GM04504 (cell line): ENCODE measurements at regions not wholly inside any gene's neighbourhood (a gene's known extent, or its start where the extent isn't known, plus 50 kb on each side); places are given as distances from the start of the nearest gene placed in this dataset.

ENCODE experiments used
- DNase-seq: peaks from one replicate; pipeline ENCODE4 v3.0.0-alpha.2; 2012; ENCODE audit warnings: low read depth

DNA sequence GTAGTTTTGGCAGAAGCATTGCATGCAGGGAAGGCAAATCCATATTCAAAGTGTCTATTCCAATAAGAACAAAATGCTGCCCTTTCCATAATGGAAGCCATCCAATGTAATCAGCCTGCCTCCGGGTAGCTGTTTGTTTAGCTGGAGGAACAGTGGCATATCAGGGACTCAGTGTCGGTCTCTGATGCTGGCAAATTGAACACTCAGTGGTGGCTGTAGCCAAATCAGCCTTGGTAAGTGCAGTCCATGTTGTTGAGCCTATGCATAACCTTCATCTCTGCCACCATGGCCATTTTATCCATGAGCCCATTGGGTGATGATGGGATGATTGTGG is 147.8 kb upstream of the MAX start:
- DNase-seq, result no peak

DNA sequence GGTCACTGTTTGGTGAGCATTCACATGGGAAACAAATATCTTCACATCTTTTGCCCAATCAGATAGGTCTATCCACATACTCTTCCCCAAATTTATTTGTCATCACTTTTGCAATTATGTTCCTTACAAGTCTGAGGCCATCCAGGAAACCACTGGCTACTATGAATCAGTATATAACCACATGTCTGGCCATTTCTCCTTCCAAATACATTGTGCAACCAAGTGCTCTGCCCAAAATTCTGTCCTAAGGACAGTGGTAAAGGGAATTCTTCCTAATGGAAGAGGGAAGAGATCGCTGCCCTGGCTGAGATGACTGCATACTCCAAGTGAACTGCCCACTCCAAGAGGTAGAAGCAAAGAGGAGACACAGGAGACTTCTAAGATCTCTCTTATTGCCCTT is 148.9 kb upstream of the MAX start:
- peak; percentile 96 for DNase-seq

DNA sequence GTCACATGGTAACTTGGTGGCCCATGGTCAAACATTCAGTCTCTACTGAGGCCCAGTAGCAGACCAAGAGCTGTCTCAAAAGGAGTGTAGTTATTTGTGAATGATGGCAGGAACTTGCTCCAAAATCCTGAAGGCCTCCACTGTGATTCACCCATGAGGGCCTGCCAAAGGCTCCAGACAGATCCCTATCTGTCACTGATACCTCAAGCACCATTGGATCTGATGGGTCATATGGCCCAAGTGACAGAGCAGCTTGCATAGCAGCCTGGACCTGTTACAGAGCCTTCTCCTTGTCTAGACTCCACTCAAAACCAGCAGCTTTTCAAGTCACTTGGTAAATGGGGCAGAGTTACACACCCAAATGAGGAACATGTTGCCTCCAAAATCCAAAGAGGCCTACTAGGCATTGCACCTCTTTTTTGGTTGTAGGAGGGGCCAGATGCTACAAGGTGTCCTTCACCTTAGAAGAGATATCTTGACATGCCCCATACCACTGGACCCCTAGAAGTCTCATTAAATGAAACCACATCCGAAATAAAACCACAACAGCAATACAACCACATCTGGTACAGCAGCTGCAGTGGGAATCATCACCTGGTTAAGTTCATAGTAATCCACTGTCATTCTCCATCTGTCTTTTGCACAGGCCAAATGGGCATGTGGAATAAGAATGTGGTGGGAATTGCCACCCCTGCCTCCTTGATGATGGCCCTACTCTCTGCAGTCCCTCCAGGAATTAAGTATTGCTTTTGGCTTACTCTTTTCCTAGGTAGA is 150.4 kb upstream of the MAX start:
- no peak for DNase-seq

DNA sequence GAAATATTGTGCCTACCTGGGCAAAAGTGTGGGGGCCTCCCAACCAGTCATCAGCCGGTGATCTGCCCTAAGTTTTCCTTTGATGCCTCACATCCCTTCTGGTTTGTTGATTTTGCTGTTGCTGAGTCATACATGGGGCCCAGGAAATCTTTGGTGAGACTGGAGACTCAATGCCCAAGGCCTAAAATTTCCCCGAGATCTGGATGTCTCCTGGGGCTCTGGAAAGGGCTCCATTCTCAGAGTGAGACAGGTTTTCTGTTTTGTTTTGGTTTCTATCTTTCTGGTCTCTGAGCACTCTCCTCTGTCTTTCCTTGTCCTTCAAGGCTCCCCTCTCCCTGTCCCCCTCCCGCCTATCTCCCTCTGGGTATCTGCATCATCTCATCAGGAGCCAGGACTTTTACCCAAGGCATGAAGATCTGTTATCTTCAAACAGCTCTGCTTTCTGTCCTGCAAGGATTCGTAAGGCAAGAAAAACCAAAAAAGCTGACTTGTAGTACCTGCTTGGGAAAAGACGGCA is 152.8 kb upstream of the MAX start:
- no peak for DNase-seq

DNA sequence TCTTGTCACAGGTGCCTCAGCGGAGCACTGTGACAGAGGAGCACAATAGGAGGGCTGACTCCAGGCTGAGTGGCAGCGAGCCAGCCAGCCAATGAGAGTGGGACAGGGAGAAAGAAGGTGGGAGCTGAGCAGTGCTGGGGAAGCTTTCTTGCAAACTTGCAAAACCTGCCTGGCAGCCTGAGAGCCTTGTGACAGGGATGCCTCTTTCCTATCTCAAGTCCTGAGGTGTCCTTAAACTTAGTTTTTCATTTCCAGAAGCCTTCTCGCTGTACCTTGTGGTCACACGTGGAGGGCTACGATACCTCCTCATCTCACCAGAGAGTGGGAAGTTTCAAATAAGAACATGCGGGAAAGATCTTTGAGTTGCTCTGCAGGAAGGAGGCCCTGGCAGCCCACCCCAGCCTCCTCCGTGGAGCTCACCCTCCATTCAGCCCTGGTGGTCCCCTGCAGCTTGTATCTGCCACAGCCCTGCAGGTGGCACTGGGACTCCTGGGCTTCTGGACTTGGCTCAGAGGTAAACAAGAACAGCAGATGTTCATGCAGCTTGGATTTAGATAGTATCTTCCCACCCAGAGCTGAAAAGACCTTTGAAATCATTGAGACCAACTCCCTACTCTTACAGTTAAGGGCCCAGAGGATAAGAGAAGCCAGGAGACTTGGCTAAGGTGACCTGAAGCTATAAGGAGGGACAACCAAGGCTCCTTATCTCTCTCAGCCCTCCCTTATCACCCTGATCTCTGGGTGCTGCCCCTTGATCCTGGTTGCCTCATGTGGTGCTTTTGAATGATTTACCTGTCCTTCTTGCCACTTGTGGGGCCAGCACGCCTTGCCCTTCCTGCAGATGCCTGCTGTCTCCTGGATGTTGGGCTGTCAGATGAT is 153.5 kb upstream of the MAX start:
- DNase-seq, result no peak

DNA sequence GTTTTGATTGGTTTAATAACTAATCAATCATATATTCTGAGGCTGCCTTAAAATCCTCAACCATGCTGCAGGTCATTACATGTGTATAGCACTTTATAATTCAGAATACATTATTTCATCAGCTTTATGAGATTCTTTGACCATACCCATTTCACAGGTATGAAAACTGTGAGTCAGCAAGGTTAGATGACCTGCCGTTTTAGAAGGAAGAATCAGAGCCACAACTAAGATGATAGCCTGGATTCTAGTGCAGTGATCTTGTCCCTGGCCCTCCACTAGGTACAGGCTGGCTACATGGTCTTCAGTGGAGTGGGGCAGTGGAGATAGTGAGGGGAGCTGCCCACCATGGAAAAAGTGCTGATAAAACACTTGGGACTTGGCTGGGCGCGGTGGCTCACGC is 154.4 kb upstream of the MAX start:
- no peak for DNase-seq

DNA sequence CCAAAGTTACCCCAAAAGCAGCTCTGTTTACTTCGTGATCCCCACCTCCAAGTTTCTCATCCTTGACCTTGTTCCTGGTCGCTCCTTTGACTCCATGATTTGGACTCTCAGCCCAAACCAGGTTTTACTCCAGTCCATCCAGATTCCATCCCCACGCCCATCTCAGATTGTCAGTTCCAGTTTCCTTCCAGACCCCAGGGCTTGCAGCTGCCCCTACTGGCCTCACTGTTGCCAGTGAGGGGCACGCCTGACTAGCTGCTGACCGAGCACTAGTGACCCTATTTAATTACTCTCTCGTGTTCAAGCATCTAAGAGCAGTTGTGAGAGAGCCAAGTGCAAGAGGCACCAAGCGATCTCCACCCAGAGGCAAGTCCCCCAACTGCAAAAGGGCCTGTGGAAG is 155.1 kb upstream of the FUT8 start:
- no peak for DNase-seq

DNA sequence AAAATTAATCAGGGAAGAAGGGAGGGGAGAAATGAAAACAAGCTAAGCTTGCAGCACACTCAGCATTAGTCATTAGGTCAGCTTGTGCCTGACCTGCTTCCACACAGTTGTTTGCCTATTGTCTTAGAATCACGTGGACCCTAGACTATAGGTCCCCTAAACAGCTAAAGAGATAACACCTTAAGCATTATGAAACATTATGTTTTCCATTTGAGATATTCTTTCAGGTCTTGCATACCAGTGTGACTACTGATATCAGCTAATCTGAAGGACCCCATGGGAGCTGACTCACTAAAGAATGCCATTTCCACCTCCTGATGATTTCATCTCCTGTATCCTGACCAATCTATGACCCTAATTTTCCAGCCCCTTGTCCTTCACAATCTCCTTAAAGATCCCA is 154.1 kb upstream of the FUT8 start:
- DNase-seq, result no peak

DNA sequence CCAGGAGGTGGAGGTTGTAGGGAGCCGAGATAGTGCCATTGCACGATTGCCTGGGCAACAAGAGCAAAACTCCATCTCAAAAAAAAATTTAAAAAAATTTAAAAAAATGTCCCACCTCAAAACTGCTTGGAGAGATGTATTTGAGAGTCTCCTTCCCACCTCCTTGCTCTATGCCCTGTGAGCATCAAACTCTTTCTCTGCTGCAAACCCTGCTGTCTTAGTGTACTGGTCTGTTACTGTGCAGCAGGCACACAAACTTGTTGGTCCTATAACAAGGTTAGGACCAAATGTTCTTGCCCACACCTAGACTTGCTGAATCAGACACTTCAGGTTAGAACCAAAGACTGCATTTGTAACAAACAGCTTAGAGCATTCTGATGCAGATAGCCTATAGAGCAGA is 153.5 kb upstream of the FUT8 start:
- no peak for DNase-seq

DNA sequence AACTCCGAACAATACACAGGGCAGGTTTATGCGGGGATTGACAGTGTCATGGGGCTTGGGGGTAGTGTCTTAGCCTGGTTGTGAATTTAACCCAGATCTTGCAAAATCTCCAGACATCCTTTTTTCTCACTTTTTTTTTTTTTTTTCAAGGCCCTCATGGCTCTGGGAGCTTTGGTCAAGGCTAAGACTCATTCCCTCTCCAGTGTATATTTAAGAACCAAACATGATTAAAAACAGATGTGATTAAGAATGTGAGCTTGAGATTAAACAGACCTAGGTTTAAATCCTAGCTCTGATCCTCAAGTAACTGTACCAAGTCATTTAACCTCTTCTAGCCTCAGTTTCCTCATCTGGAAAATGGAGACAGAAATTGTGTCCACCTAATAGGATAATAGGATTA is 151.7 kb upstream of the FUT8 start:
- peak; percentile 58 for DNase-seq

DNA sequence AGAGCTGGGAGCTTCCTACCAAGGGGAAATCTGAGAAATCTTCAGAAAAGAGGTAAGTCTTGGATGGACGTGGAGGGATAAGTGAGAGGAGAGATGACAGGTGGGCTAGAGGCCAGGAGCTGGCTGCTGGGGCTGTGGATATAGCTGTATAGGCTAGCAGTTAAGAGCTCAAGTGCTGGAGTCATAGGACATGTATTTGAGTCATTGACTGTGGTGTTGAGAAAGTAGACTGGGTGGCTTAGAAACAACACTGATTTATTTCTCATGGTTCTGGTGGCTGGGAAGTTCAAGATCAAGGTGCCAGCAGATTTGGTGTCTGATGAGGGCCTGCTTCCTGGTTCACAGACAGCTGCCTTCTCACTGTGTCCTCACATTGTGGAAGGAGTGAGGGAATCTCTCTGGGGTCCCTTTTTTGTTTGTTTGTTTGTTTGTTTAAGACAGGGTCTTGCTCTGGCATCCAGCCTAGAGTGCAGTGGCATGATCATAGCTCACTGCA is 151.1 kb upstream of the FUT8 start:
- no peak for DNase-seq

DNA sequence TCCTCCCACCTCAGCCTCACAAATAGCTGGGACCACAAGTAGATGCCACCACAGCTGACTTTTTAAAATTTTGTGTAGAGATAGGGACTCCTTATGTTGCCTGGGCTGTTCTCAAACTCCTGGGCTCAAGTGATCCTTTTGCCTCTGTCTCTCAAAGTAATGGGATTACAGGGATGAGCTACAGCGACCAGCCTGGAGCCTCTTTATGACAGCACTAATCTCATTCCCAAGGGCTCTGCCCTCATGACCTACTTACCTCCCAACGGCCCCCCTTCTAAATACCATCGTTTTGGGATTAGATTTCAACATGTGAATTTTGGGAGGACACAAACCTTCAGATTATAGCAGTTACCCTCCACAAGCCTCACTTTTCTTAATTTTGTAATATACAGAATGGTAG is 150.6 kb upstream of the FUT8 start:
- no peak for DNase-seq

DNA sequence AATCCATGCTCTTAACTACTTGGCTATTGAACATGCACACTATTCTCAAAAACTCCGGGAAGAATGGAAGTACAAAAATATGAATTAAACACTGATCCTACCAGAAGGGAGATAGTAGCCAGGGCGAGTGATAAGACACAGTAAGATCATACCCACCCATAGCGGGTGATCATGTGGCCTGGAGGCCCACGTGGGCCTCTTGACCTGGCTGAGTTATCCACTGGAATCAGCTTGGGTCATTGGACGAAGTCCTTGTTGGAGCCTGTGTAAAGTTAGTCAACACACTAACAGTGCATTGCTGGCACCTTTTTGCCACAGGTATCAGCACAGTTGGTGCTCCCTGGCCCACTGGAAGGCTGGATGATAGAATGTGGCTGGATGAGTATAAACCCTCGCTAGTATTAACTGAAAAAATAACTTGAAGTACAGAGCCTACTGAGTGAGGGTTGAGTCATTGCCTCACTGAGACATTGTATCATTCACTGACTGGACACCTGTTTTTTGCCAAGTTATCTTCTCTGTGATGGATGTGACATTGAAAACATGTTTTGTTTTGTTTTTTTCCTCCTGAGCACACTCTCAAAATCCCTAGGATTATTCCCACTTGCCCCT is 149.2 kb upstream of the FUT8 start:
- DNase-seq, result no peak

DNA sequence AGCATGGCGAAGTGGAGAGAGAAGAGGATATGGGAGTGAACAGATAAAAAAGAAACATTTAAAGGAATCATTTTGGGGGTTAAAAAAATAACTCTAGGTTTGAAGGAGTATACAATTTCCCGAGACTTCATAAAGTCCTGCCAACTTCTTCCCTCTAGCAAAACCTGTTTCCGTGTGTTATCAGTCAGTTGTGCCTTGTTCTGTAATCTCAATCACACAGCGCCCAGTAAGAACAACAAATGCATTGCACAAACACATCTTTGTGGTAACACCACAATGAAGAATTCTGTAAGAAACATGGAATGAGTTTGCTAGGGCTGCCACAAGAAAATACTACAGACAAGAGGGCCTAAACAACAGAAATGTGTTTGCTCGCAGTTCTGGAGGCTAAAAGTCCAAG is 144.7 kb upstream of the FUT8 start:
- DNase-seq, result no peak

DNA sequence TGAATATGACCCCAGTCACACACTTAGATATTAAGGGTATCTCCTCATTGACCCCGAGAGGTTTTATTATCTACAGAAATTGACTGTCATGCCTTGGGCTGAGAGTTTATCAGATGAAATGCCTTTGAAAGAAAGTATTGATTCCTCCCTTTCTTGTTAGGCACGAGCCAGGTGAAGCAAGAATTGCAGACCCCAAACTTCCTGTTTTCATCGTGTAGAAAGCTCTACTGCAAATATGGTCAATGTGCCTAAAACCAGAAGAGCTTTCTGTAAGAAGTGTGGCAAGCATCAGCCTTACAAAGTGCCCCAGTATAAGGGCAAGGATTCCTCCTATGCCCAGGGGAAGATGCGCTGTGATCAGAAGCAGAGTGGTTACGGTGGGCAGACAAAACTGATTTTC is 143.9 kb upstream of the FUT8 start:
- DNase-seq, result no peak

DNA sequence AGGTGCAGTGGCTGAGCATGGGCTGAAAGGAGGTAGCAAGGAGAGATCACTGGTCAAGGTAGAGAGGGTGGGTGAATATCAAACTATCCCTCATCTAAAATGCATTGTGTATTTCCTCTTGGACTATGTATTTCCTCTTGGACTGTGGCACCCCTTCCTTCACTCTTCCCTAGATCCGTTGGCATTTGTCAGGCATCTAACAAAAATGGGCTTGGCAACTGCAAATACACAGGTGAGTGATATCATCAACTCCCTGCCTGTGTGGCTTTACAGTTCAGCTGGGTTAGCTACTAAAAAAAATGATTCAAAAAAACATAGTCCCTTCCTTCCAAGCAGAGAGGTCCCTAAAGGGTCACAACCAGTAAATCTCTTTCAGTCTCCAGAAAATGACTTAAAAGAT is 142.8 kb upstream of the FUT8 start:
- no peak for DNase-seq

DNA sequence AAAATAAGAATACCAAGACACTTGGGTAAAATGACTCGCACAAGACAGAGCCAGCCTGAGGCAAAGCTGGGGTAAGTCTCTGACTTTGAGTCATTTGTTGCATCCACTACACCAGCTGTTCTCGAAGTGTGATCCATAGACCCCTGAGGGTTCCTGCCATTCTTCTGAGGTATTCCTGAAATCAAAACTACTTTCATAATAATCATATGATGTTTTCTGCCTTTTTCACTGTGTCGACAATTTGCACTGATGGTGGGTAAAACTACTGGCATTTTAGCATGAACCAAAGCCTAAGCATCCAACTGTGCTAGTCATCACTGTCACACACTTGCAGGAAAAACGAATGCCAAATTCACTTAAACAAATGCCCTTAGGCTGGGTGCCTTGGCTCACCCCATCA is 135.5 kb upstream of the FUT8 start:
- DNase-seq, result no peak

DNA sequence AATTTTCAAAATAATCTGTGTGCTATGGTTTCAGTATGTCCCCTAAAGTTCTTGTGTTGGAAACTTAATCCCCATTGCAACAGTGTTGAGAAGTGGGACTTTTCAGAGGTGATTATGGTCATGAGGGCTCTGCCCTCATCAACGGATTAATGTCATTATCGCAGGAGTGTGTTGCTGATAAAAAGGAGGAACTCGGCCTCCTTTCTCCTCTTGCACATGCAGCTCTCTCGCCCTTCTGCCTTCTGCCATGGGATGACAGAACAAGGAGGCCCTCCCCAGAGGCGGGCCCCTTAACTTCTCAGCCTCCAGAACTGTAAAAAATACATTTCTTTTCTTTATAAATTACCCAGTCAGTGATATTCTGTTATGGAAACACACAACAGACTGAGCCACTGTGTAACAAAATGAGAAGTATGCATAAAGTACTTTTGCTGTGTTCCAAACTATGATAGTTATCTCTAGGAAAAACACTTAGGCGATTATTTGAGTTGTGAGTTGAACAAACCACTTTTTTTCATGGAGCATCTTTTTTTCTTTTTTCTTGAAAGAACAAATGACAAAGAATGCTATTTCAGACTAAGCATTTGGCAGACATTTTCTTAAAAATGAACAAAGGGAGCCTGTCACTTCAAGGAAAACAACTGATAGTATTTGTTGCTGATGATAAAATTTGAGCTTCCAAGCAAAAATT is 134.8 kb upstream of the FUT8 start:
- no peak for DNase-seq

DNA sequence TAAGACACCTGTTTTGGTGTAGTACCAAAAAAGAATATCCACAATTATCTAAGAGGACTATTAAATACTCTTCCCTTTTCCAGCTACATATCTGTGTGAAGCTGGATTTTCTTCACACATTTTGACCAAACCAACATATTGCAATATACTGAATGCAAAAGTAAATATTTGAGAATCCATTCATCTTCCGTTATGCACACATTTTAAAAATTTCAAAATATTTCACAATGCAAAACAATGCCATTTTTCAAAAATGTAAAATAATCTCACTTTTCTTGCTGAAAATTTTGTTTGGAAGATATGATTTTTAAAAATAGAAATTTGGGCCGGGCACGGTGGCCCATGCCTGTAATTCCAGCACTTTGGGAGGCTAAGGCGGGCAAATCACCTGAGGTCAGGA is 133.9 kb upstream of the FUT8 start:
- DNase-seq, result no peak

DNA sequence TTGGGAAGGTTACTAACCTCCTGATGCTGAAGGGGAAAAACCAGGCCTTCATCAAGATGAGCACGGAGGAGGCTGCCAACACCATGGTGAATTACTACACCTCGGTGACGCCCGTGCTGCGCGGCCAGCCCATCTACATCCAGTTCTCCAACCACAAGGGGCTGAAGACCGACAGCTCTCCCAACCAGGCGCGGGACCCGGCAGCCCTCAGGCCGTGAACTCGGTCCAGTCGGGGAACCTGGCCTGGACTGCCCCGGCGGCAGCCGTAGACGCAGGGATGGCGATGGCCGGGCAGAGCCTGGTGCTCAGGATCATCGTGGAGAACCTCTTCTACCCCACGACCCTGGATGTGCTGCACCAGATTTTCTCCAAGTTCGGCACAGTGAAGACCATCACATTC is 133.0 kb upstream of the FUT8 start:
- no peak for DNase-seq

DNA sequence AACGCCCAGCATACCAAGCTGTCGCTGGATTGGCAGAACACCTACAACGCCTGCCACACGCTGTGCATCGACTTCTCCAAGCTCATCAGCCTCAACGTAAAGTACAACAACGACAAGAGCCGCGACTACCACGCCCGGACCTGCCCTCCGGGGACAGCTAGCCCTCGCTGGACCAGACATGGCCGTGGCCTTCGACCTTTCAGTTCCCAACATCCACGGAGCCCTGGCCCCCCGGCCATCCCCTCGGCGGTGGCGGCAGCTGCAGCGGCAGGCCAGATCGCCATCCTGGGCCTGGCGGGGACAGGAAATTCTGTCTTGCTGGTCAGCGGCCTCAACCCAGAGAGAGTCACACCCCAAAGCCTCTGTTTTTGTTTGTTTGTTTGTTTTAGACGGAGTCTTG is 132.6 kb upstream of the FUT8 start:
- no peak for DNase-seq

DNA sequence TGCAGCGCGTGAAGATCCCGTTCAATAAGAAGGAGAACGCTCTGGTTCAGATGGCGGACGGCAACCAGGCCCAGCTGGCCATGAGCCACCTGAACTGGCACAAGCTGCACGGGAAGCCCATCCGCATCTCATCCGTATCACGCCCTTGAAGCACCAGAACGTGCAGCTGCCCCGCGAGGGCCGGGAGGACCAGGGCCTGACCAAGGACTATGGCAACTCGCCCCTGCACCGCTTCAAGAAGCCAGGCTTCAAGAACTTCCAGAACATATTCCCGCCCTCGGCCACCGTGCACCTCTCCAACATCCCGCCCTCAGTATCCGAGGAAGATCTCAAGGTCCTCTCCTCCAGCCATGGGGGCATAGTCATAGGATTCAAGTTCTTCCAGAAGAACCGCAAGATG is 131.9 kb upstream of the FUT8 start:
- no peak for DNase-seq
